GM04504 (cell line): ENCODE measurements at regions not wholly inside any gene's neighbourhood (a gene's known extent, or its start where the extent isn't known, plus 50 kb on each side); places are given as distances from the start of the nearest gene placed in this dataset.
"Not testable (repeated sequence)": the region's sequence is repeated elsewhere in the genome, so short reads cannot be mapped to it uniquely, and the experiment has no call there.

Source experiments
- DNase-seq: peaks from one replicate; pipeline ENCODE4 v3.0.0-alpha.2; 2012; ENCODE audit warnings: low read depth

- DNase-seq: no peak
Observed at GRCh38 chr6:103326760-103327757, 1532.7 kb downstream of the HACE1 start.

- no peak for DNase-seq
Observed at GRCh38 chr6:103313432-103313831, 1546.3 kb downstream of the HACE1 start.

DNA sequence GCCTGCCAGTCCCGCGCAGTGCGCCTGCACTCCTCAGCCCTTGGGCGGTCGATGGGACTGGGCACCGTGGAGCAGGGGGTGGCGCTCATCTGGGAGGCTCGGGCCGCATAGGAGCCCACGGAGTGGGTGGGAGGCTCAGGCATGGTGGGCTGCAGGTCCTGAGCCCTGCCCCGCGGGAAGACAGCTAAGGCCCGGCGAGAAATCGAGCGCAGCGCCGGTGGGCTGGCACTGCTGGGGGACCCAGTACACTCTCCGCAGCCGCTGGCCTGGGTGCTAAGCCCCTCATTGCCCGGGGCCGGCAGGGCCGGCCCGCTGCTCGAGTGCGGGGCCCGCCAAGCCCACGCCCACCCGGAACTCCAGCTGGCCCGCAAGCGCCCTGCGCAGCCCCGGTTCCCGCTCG lies 1565.3 kb downstream of the HACE1 start:
- not testable (repeated sequence) for DNase-seq

GRCh38 chr6:103284835-103285234 lies 1574.9 kb downstream of the HACE1 start:
- DNase-seq: no peak

GRCh38 chr6:103280417-103280816 lies 1579.3 kb downstream of the HACE1 start:
- DNase-seq: no peak

GRCh38 chr6:103277936-103278335 lies 1581.8 kb downstream of the HACE1 start:
- no peak for DNase-seq

DNA sequence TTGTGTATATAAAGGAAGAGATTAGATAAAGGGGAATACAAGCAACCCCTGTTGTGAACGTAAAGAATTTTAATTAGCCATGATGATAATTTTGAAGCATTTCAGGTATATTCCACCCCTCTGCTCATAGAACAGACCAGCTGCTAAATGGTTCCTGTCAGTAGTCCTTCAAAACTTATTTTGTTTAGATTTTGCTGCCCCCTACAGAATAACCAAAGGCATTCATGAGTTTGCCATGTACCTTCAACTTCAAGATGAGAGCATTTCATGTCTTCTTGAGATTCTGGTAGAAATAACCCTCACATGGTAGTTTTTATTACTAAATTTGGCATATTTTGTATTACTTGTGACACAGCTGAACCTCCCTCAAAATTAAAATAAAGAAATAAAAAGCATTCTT lies 1586.7 kb downstream of the HACE1 start:
- no peak for DNase-seq

- no peak for DNase-seq
Observed at GRCh38 chr6:103269581-103269980, 1590.1 kb downstream of the HACE1 start.

DNA sequence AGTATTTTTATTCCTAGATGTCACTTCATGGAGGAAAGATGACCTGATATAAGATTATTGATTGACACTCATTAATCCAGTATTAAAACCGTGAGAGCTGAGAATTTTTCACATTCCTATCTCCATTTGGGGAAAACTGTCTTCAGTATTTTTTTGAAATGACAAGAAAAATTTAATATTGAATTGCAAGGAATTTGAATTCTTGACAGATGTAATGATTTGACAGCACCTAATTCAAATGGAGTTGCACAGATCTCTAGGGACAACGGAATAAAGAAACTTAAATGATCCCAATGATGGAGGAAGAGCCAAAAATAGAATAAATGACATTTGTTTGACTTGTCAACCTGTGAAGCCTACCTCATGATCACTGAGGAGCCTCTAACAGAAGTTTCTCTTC lies 1591.4 kb downstream of the HACE1 start:
- DNase-seq: no peak

- no peak for DNase-seq
Observed at GRCh38 chr6:103264020-103264419, 1595.7 kb downstream of the HACE1 start.

DNA sequence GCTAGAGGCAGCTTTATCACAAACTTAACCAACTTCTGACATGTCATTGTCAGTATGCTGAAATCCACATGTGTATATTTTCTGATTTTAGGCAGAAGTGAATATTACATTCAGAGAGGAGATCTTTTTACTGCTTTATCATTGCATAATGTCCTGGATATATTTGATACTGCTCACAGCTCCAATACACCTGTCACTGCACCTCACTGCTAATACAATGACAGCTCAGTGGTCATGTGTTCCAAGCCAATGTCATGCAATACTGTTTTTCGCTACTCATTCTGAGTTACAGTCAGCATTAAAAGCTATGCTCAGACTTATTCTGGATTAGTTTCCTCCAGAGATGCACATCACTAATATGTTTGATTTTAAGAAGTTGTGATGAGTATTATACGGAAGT lies 1604.6 kb downstream of the HACE1 start:
- no peak for DNase-seq

- DNase-seq: no peak
Observed at GRCh38 chr6:103236923-103237322, 1622.8 kb downstream of the HACE1 start.

GRCh38 chr6:103231181-103231580 lies 1628.5 kb downstream of the HACE1 start:
- DNase-seq: no peak

GRCh38 chr6:103215847-103216246 lies 1643.9 kb downstream of the HACE1 start:
- DNase-seq: no peak

- no peak for DNase-seq
Observed at GRCh38 chr6:103210686-103211085, 1649.0 kb downstream of the HACE1 start.

- no peak for DNase-seq
Observed at GRCh38 chr6:103198386-103198785, 1661.3 kb downstream of the HACE1 start.

GRCh38 chr6:103193413-103193812 lies 1666.3 kb downstream of the HACE1 start:
- DNase-seq: no peak

DNA sequence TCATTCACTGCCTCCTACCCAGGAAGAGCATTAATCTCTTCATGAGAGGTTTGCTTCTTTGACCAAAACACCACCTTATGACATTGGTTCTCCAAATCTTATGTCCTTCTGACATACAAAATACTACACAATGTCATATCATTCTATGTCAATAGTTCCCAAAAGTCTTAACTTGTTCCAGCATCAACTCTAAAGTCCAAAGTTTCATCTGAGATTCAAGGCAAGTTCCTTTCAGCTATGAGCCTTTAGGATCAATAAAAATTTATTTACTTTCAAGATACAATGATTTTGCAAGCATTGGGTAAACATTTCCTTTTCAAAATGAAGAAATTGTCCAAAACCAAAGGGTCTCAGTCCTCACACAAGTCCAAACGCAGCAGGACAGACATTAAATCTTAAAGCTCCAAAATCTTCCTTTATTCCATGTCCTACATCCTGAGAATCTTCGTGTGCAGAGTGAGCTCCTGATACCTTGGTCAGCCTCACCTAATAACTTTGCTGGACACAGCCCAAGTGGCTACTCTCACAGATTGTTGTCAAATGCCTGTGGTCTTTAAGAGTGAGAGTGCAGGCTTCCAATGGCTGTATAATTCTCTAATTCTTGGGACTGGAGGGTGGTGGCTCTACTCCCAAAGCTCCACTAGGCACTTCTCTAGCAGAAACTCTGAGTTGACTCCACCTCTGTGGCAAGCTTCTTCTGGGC lies 1668.2 kb downstream of the HACE1 start:
- DNase-seq: no peak

- DNase-seq: no peak
Observed at GRCh38 chr6:103184776-103185175, 1674.9 kb downstream of the HACE1 start.

DNA sequence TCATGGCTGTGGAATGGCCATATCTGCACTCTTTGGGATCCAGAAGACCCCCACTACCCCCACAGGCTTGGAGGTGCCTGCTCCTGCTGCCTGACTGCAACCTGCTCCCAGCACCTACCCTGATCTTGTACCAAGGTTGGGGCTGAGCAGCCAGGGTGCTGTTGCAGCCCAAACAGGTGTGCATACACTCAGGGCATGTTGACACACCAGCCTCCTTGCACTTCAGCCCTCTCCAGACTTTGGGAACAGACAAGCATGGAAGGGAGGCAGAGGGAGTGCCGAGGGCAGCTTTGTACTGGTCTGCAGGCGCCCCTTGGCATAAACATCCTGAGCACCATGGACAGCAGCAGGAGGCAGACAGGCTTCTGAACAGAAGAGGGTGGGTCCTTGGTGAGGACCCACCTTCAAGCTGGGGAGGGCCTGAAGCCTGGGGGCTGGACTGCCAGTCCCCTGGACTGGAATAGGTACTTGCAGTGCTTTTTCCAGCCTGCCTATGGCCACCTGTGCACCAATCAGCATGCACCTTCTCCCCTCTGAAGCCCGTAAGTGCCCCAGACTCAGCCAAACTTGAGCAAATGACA lies 1675.8 kb downstream of the HACE1 start:
- no peak for DNase-seq

- DNase-seq: no peak
Observed at GRCh38 chr6:103178193-103178592, 1681.5 kb downstream of the HACE1 start.

- no peak for DNase-seq
Observed at GRCh38 chr6:103177791-103178190, 1681.9 kb downstream of the HACE1 start.

DNA sequence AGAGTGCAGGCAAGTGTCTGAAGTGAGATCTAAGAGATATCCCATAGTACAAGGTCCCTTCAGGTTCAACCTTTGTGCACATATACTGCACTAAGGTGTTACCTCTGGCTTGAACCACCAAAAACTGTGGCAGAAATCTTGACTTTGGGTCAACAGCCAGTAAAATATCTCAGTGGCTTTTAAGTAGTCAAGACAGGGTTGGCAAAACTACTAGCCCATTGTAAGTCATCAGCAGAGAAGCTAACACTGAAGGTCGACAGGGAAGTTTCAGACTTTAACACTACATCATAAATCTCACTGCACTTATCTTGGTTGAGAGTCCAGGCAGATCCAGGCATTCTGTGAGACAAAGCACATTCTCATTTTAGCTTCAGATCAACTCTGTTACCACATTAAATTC lies 1684.7 kb downstream of the HACE1 start:
- DNase-seq: no peak
